ENCODE measurements at regions not wholly inside any gene's neighbourhood (a gene's known extent, or its start where the extent isn't known, plus 50 kb on each side); places are given as distances from the start of the nearest gene placed in this dataset.

GRCh38 chrX:77060572-77060971 is 386.6 kb upstream of the FGF16 start:
- H2BK5ac ChIP-seq (ENCODE audit: insufficient read length, low read length) = no peak overlapping the region
- no peak overlapping the region for H4K91ac ChIP-seq (ENCODE audit: insufficient read length, low read depth, low read length)
- no peak overlapping the region for H3K9ac ChIP-seq (ENCODE audit: extremely low read depth, insufficient read length, low read length)
- no peak overlapping the region for H2AFZ ChIP-seq (ENCODE audit: low read length)
- H3K23me2 ChIP-seq (ENCODE audit: insufficient read length, low read depth, low read length, poor library complexity, severe bottlenecking) = no peaks in the 10 kb centered on the region
- H3K4ac ChIP-seq (ENCODE audit: low read depth, low read length) = no peak overlapping the region
- no peak overlapping the region for H3K56ac ChIP-seq (ENCODE audit: insufficient read length, low read depth, low read length)
- H3K27me3 Mint-ChIP-seq (ENCODE audit: low read depth) = peaks cover 4% of the 10 kb centered on the region; the same call in 1 of the 2 replicates
- H3K4me3 Mint-ChIP-seq = no peak overlapping the region
- H3K4me1 ChIP-seq (ENCODE audit: insufficient read depth, low read length) = no peaks in the 10 kb centered on the region
- H3K23ac ChIP-seq (ENCODE audit: insufficient read length, low read depth, low read length) = no peak overlapping the region
- no peak overlapping the region for H2AK5ac ChIP-seq (ENCODE audit: insufficient read length, low read length)
- H3K27ac Mint-ChIP-seq = no peak overlapping the region
- no peak overlapping the region for H2BK20ac ChIP-seq (ENCODE audit: low read depth, low read length, poor library complexity, severe bottlenecking)
- H3K14ac ChIP-seq (ENCODE audit: insufficient read depth, low read length) = no peak overlapping the region
- H3K4me2 ChIP-seq (ENCODE audit: insufficient read depth, insufficient read length, low read length) = no peak overlapping the region
- no peaks in the 10 kb centered on the region for H3K27me3 ChIP-seq (ENCODE audit: insufficient read depth, low read length)
- H3T11ph ChIP-seq (ENCODE audit: low read length) = no peak overlapping the region
- no peak overlapping the region for H4K5ac ChIP-seq (ENCODE audit: insufficient read length, low read depth, low read length)
- H3K18ac ChIP-seq (ENCODE audit: insufficient read length, low read depth, low read length) = no peak overlapping the region
- H2BK120ac ChIP-seq (ENCODE audit: low read depth, low read length, poor library complexity, severe bottlenecking) = no peak overlapping the region
- no peaks in the 10 kb centered on the region for H3K79me2 ChIP-seq (ENCODE audit: insufficient read depth, low read length)
- H3K9me3 ChIP-seq (ENCODE audit: control insufficient read depth, low read depth, low read length) = peaks cover 40% of the 10 kb centered on the region
- no CpG with 5 or more reads among the region's 2 CpGs for WGBS (ENCODE audit: extremely low coverage, insufficient read length, low lambda C conversion rate)
- no peak overlapping the region for H2BK15ac ChIP-seq (ENCODE audit: low read depth, low read length)
- no peak for TF ChIP-seq CTCF (conservative IDR thresholded peaks at IDR 0.05)
- peaks cover 0 to 4% (median 2%) of the 10 kb centered on the region in 3 experiments; a peak in 3 of 7 replicates for H3K36me3 Mint-ChIP-seq (ENCODE audit: insufficient read depth in 1 of 3, low read depth in 3 of 3)
- no peaks in the 10 kb centered on the region for H3K79me1 ChIP-seq (ENCODE audit: insufficient read depth, low read depth, low read length, poor library complexity, severe bottlenecking)
- H4K8ac ChIP-seq (replicated peaks; ENCODE audit: insufficient read length, low read depth, low read length) = no peak overlapping the region
- no peak overlapping the region for H3K27ac ChIP-seq (ENCODE audit: insufficient read length, low read depth, low read length)
- H3K4me1 Mint-ChIP-seq = no peaks in the 10 kb centered on the region
- H2BK12ac ChIP-seq (ENCODE audit: insufficient read length, low read depth, low read length) = no peak overlapping the region
- no peaks in the 10 kb centered on the region for H4K20me1 ChIP-seq (ENCODE audit: control insufficient read depth, insufficient read depth, insufficient read length)
- H3K9me3 Mint-ChIP-seq = peaks cover 77 to 93% of the 10 kb centered on the region in 2 experiments
- DNase-seq = no peak

Measured in H9 (cell line).